Panc1 (cell line): ENCODE measurements at regions not wholly inside any gene's neighbourhood (a gene's known extent, or its start where the extent isn't known, plus 50 kb on each side); places are given as distances from the start of the nearest gene placed in this dataset.

Experiments
- POLR2AphosphoS5 ChIP-seq: IDR thresholded peaks from 2 replicates; pipeline ENCODE4 v1.6.1; 2012; ENCODE audit warnings: mild to moderate bottlenecking, low read depth, low read length, moderate library complexity
- SIN3A ChIP-seq: IDR thresholded peaks from 2 replicates; pipeline ENCODE4 v1.6.1; 2012; ENCODE audit warnings: low read depth, mild to moderate bottlenecking, low read length, moderate library complexity, borderline replicate concordance; ENCODE audit not compliant: insufficient read depth
- TCF7L2 ChIP-seq: IDR thresholded peaks from 2 replicates; pipeline ENCODE4 v1.6.1; 2011; ENCODE audit warnings: mild to moderate bottlenecking, low read depth, low read length, inconsistent platforms
- TF ChIP-seq, protein P1 (sequence below): fragments of 450-650 bp; IDR thresholded peaks from 2 replicates; pipeline ENCODE4 v1.5.1; 2017; ENCODE audit warnings: mild to moderate bottlenecking

DNA sequence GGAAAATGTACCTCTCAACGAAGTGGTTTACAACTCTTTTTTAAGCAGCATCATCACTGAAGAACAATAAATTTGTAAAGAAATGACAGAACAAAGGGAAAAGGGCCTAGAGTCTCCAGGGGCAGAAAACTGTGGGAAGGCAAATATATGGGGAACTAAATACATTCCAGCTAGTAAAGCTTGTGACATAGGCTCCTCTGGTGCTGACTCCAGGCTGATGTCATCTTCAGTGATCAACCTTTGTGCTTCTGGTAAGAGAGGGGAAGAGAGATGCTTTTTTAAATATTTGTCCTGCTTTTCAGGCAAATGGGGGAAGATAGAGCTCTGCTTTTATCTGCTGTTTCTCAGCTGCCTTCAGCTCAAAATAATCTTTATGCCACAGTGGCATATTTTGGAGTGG is 323.2 kb downstream of the LRRIQ3 start:
- TF ChIP-seq, protein P1, sequence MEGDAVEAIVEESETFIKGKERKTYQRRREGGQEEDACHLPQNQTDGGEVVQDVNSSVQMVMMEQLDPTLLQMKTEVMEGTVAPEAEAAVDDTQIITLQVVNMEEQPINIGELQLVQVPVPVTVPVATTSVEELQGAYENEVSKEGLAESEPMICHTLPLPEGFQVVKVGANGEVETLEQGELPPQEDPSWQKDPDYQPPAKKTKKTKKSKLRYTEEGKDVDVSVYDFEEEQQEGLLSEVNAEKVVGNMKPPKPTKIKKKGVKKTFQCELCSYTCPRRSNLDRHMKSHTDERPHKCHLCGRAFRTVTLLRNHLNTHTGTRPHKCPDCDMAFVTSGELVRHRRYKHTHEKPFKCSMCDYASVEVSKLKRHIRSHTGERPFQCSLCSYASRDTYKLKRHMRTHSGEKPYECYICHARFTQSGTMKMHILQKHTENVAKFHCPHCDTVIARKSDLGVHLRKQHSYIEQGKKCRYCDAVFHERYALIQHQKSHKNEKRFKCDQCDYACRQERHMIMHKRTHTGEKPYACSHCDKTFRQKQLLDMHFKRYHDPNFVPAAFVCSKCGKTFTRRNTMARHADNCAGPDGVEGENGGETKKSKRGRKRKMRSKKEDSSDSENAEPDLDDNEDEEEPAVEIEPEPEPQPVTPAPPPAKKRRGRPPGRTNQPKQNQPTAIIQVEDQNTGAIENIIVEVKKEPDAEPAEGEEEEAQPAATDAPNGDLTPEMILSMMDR, result no peak
- TF ChIP-seq SIN3A, result no peak
- TF ChIP-seq TCF7L2, result no peak
- no peak for TF ChIP-seq POLR2AphosphoS5
